ENCODE measurements at regions not wholly inside any gene's neighbourhood (a gene's known extent, or its start where the extent isn't known, plus 50 kb on each side); places are given as distances from the start of the nearest gene placed in this dataset.

GRCh38 chr7:52838981-52839411, 196.4 kb upstream of the POM121L12 start:
- Histone ChIP-seq H3K27ac (peak overlapping the region in 1 of 10 donors; percentile 34), H3K4me1 (no peaks in the 10 kb centered on the region), H3K36me3 (no peaks in the 10 kb centered on the region), H3K27me3 (no peaks in the 10 kb centered on the region), H3K9me3 (peaks cover 0 to 7% (median 0%) of the 10 kb centered on the region in 11 donors), H3K4me3 (no peak overlapping the region)
- ATAC-seq (peak in 7 of 8 donors; percentile 35 to 80 (median 62)), DNase-seq (no peak)
- no peak for TF ChIP-seq CTCF (IDR thresholded peaks at IDR 0.05)
- intact Hi-C loops (cut with DNase I) = no loop called here
- 0 to 19% methylated on average over 1 of the region's 1 CpG for WGBS, 2 donors

GRCh38 chr7:52831321-52831720, 204.1 kb upstream of the POM121L12 start:
- Histone ChIP-seq H3K27me3 (no peaks in the 10 kb centered on the region), H3K4me3 (no peak overlapping the region), H3K9me3 (peaks cover 0 to 7% (median 0%) of the 10 kb centered on the region in 11 donors), H3K36me3 (no peaks in the 10 kb centered on the region), H3K4me1 (no peaks in the 10 kb centered on the region), H3K27ac (no peak overlapping the region)
- intact Hi-C loops (cut with DNase I) = no loop called here
- 70 to 71% methylated on average over 5 of the region's 5 CpGs for WGBS, 2 donors
- ATAC-seq (no peak), DNase-seq (no peak)
- TF ChIP-seq CTCF (IDR thresholded peaks at IDR 0.05) = no peak

- H3K27me3 ChIP-seq = no peaks in the 10 kb centered on the region
- 91% methylated on average over 1 of the region's 1 CpG for WGBS, 2 donors
Measured at GRCh38 chr7:52830801-52831200, 204.6 kb upstream of the POM121L12 start.

GRCh38 chr7:52826515-52827265, 208.7 kb upstream of the POM121L12 start:
- Histone ChIP-seq H3K9me3 (peaks cover 0 to 28% (median 12%) of the 10 kb centered on the region in 11 donors), H3K36me3 (no peaks in the 10 kb centered on the region), H3K4me3 (no peak overlapping the region), H3K27ac (no peak overlapping the region), H3K27me3 (no peaks in the 10 kb centered on the region), H3K4me1 (no peaks in the 10 kb centered on the region)
- no peak for TF ChIP-seq CTCF (IDR thresholded peaks at IDR 0.05)
- intact Hi-C loops (cut with DNase I) = loop anchor here in 1 of 10 donors (5.0 kb wide), 1 partner anchor 51 kb away; no protein-coding TSS in a partner anchor
- DNase-seq (no peak), ATAC-seq (no peak)
- WGBS, 2 donors = 70 to 72% methylated on average over 6 of the region's 6 CpGs

More at GRCh38 chr7:52830801-52831200, 204.6 kb upstream of the POM121L12 start:
- ATAC-seq (no peak), DNase-seq (no peak)
- no peak for TF ChIP-seq CTCF (IDR thresholded peaks at IDR 0.05)
- peaks cover 0 to 7% (median 0%) of the 10 kb centered on the region in 11 donors for H3K9me3 ChIP-seq
- no peaks in the 10 kb centered on the region for H3K36me3 ChIP-seq
- no peak overlapping the region for H3K4me3 ChIP-seq
- H3K4me1 ChIP-seq = no peaks in the 10 kb centered on the region
- intact Hi-C loops (cut with DNase I) = no loop called here
- H3K27ac ChIP-seq = no peak overlapping the region

Measured in heart right ventricle (tissue), 16 donors.